Endothelial cell of umbilical vein (primary cell): ENCODE measurements at regions not wholly inside any gene's neighbourhood (a gene's known extent, or its start where the extent isn't known, plus 50 kb on each side); places are given as distances from the start of the nearest gene placed in this dataset.

ENCODE experiments used
- BruUV-seq: library from RNA; stranded (reverse); fragments of 400-500 nt; replicated peaks from 2 replicates; lab custom pipeline; 2021; lab: Mats Ljungman, UMichigan
- CTCF ChIA-PET: fragments of 300-600, 350-600 bp; sonication (Branson Sonifier 250); formaldehyde crosslinking; loops from one replicate; lab custom pipeline; 2021; ENCODE audit warnings: antibody characterized with exemption, inconsistent platforms; lab: Charles Lee
- POLR2A ChIA-PET: fragments of 300-600, 350-600 bp; sonication (Branson Sonifier 250); formaldehyde crosslinking; loops from one replicate; lab custom pipeline; 2021; ENCODE audit warnings: antibody characterized with exemption, inconsistent platforms; lab: Charles Lee
- DNase-seq: peaks from one replicate; pipeline ENCODE4 v3.0.0-alpha.2; 2011; ENCODE audit warnings: low read depth, low spot score
- FAIRE-seq: peaks from 2 replicates; lab custom pipeline; 2011; peaks lifted over from hg19 to GRCh38; lab: Jason Lieb, UNC
- H2AFZ ChIP-seq: 2 replicates; pipeline ENCODE4 v1.6.0; 2012; ENCODE audit warnings: low read depth, low read length, control low read depth, inconsistent platforms
- H3K27ac ChIP-seq: 2 replicates; pipeline ENCODE4 v1.5.1; 2011; ENCODE audit warnings: low read depth, mild to moderate bottlenecking, control low read depth, low read length, moderate library complexity; ENCODE audit not compliant: insufficient read depth
- H3K27me3 ChIP-seq, 2 experiments: 2 replicates each; pipeline versions ENCODE4 v1.6.0 to v1.6.1; 2011; ENCODE audit warnings: low read length in 2 of 2, mixed read lengths in 1 of 2; ENCODE audit not compliant: control insufficient read depth in 2 of 2, insufficient read depth in 2 of 2
- H3K36me3 ChIP-seq, 2 experiments: 2 replicates in 1 of 2; 3 replicates in 1 of 2; pipeline ENCODE4 v1.5.1; 2011; ENCODE audit warnings: low read length in 2 of 2, mild to moderate bottlenecking in 1 of 2, moderate library complexity in 1 of 2; ENCODE audit not compliant: control insufficient read depth in 2 of 2, insufficient read depth in 2 of 2; ENCODE audit errors: extremely low read depth in 1 of 2
- H3K4me1 ChIP-seq: 3 replicates; pipeline ENCODE4 v1.5.1; 2011; ENCODE audit warnings: mild to moderate bottlenecking, low read length; ENCODE audit not compliant: control insufficient read depth, insufficient read depth; ENCODE audit errors: extremely low read depth
- H3K4me2 ChIP-seq: 2 replicates; pipeline ENCODE4 v1.6.1; 2011; ENCODE audit warnings: low read length, control low read depth, mixed read lengths; ENCODE audit not compliant: insufficient read depth
- H3K4me3 ChIP-seq, 3 experiments: fragments of 200-600 bp in 1 of 3; sonication (generic), shearing (Covaris generic) in 1 of 3; replicated peaks in 1 of 3; 2 replicates each; pipeline ENCODE4 v1.5.1; 2011 to 2016; ENCODE audit warnings: control low read depth in 3 of 3, low read length in 3 of 3, mild to moderate bottlenecking in 2 of 3, inconsistent platforms in 1 of 3, low read depth in 1 of 3, moderate library complexity in 1 of 3; ENCODE audit not compliant: insufficient read depth in 1 of 3
- H3K79me2 ChIP-seq: 2 replicates; pipeline ENCODE4 v1.6.0; 2012; ENCODE audit warnings: low read length, inconsistent platforms; ENCODE audit not compliant: control insufficient read depth, insufficient read depth
- H3K9ac ChIP-seq: replicated peaks from 2 replicates; pipeline ENCODE3; 2011; ENCODE audit warnings: low read length, control low read depth; ENCODE audit not compliant: insufficient read depth; ENCODE audit errors: extremely low read depth
- H3K9me1 ChIP-seq: replicated peaks from 3 replicates; pipeline ENCODE4 v1.6.0; 2011; ENCODE audit warnings: mild to moderate bottlenecking, low read length; ENCODE audit not compliant: control insufficient read depth, insufficient read depth; ENCODE audit errors: extremely low read depth
- H3K9me3 ChIP-seq: replicated peaks from 2 replicates; pipeline ENCODE4 v1.5.1; 2012; ENCODE audit warnings: low read length, inconsistent platforms; ENCODE audit not compliant: control insufficient read depth, insufficient read depth
- H4K20me1 ChIP-seq: replicated peaks from 2 replicates; pipeline ENCODE3; 2011; ENCODE audit warnings: mild to moderate bottlenecking, low read length; ENCODE audit not compliant: control insufficient read depth, insufficient read depth; ENCODE audit errors: extremely low read depth
- FOS ChIP-seq: IDR thresholded peaks from 2 replicates; pipeline ENCODE4 v1.6.1; 2011; ENCODE audit warnings: mild to moderate bottlenecking, low read length, moderate library complexity, borderline replicate concordance; ENCODE audit not compliant: insufficient read depth
- GATA2 ChIP-seq: IDR thresholded peaks from 2 replicates; pipeline ENCODE4 v1.7.0; 2011; ENCODE audit warnings: low read depth, mild to moderate bottlenecking, moderate library complexity, mixed read lengths, low read length; ENCODE audit not compliant: insufficient read length, insufficient read depth
- MYC ChIP-seq: IDR thresholded peaks from one replicate; pipeline ENCODE4 v1.6.1; 2011; ENCODE audit warnings: mild to moderate bottlenecking, low read depth, low read length
- POLR2A ChIP-seq: IDR thresholded peaks from 2 replicates; pipeline ENCODE4 v1.6.1; 2012; ENCODE audit warnings: low read depth, mild to moderate bottlenecking, control low read depth, low read length
- POLR2AphosphoS5 ChIP-seq: IDR thresholded peaks from 2 replicates; pipeline ENCODE4 v1.6.1; 2012; ENCODE audit warnings: low read depth, mild to moderate bottlenecking, control low read depth, low read length, moderate library complexity; ENCODE audit not compliant: insufficient read depth
- dilution Hi-C: fragments of 300-500 bp; cut with MboI; formaldehyde crosslinking; loops from one replicate; pipeline ENCODE4 v1.15.0; 2019; ENCODE audit warnings: low sequenced_read_pairs; ENCODE audit not compliant: extremely low pct_ligation_motif_present
- intact Hi-C: fragments of 100-400 bp; cut with micrococcal nuclease; formaldehyde crosslinking; loops from one replicate; pipeline ENCODE4 v1.10.0; 2022
- TF ChIP-seq, protein P1 (sequence below), 2 donors: IDR thresholded peaks; 1 replicate in 1 of 2; 2 replicates in 1 of 2; pipeline ENCODE4 v1.5.1; 2011; ENCODE audit warnings: low read length in 2 of 2, mild to moderate bottlenecking in 2 of 2, moderate library complexity in 2 of 2, control low read depth in 1 of 2, inconsistent platforms in 1 of 2, low read depth in 1 of 2; ENCODE audit not compliant: insufficient read depth in 1 of 2; ENCODE audit errors: extremely low read depth in 1 of 2
- TF ChIP-seq, protein P2 (sequence below): IDR thresholded peaks from 2 replicates; pipeline ENCODE4 v1.6.1; 2011; ENCODE audit not compliant: insufficient read depth, insufficient read length

GRCh38 chr9:134591573-134591981, 50.0 kb upstream of the COL5A1 start:
- Histone ChIP-seq H2AFZ (no peak overlapping the region), H3K9ac (no peak overlapping the region), H3K4me2 (no peak overlapping the region), H4K20me1 (no peaks in the 10 kb centered on the region), H3K4me1 (no peaks in the 10 kb centered on the region), H3K9me1 (no peaks in the 10 kb centered on the region), H3K9me3 (no peaks in the 10 kb centered on the region), H3K36me3 (no peaks in the 10 kb centered on the region), H3K27me3 (no peaks in the 10 kb centered on the region), H3K4me3 (no peak overlapping the region), H3K27ac (no peak overlapping the region), H3K79me2 (no peaks in the 10 kb centered on the region)
- FAIRE-seq = no peak
- no peak for DNase-seq
- TF ChIP-seq, protein P1, sequence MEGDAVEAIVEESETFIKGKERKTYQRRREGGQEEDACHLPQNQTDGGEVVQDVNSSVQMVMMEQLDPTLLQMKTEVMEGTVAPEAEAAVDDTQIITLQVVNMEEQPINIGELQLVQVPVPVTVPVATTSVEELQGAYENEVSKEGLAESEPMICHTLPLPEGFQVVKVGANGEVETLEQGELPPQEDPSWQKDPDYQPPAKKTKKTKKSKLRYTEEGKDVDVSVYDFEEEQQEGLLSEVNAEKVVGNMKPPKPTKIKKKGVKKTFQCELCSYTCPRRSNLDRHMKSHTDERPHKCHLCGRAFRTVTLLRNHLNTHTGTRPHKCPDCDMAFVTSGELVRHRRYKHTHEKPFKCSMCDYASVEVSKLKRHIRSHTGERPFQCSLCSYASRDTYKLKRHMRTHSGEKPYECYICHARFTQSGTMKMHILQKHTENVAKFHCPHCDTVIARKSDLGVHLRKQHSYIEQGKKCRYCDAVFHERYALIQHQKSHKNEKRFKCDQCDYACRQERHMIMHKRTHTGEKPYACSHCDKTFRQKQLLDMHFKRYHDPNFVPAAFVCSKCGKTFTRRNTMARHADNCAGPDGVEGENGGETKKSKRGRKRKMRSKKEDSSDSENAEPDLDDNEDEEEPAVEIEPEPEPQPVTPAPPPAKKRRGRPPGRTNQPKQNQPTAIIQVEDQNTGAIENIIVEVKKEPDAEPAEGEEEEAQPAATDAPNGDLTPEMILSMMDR (IDR thresholded peaks at IDR 0.05; ENCODE audit: extremely low read depth in 1 of 2, insufficient read depth in 1 of 2, low read depth in 1 of 2, low read length in 2 of 2) = no peak
- TF ChIP-seq GATA2 (no peak), POLR2AphosphoS5 (no peak), POLR2A (no peak), MYC (no peak), FOS (no peak)
- TF ChIP-seq, protein P2, sequence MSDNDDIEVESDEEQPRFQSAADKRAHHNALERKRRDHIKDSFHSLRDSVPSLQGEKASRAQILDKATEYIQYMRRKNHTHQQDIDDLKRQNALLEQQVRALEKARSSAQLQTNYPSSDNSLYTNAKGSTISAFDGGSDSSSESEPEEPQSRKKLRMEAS = no peak
- ChIA-PET CTCF (no interaction called here), POLR2A (no interaction called here)
- dilution Hi-C loops = no loop called here
- BruUV-seq = no TSS peak
- intact Hi-C loops = no loop called here
